Esophagus squamous epithelium (tissue), 4 donors: ENCODE measurements at regions not wholly inside any gene's neighbourhood (a gene's known extent, or its start where the extent isn't known, plus 50 kb on each side); places are given as distances from the start of the nearest gene placed in this dataset.

Source experiments
- POLR2A ChIP-seq, 4 donors: fragments of 450-650 bp; IDR thresholded peaks; one replicate each; pipeline ENCODE4 v1.6.1; 2017; ENCODE audit warnings: antibody characterized with exemption in 4 of 4, mild to moderate bottlenecking in 4 of 4, moderate library complexity in 3 of 4
- TF ChIP-seq, protein P1 (sequence below), 6 experiments: fragments of 450-650 bp in 4 of 6; fragments of 200-600 bp in 2 of 6; sonication (generic) in 2 of 6; IDR thresholded peaks; one replicate each; pipeline ENCODE4 v1.5.1; 2016 to 2019; ENCODE audit warnings: antibody characterized with exemption in 6 of 6, mild to moderate bottlenecking in 4 of 6, moderate library complexity in 4 of 6

DNA sequence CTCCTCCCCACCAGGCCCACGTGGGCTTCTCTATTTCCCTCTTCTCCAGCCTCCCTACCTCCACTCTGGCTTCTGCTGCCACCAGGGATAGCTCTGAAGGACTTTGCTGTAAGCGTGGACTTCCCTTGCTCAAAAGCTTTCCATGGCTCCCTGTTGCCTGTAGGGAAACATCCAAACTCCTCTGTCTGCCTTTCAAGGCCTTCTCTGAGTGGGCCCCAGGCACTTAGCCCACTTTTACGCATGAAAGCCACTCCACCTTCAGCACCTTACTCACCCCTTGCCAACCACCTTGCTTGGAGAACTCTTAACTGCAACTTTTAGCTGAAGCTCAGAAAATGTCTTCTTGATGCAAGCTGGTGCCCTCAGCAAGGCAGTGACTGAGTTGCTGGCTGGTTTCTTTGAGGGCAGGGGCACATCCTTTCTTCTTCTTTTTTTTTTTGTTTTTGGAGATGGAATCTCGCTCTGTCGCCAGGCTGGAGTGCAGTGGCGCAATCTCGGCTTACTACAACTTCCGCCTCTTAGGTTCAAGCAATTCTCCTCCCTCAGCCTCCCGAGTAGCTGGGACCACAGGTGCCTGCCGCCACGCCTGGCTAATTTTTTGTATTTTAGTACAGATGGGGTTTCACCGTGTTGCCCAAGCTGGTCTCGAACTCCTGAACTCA is 52.0 kb upstream of the DLX4 start:
- TF ChIP-seq, protein P1, sequence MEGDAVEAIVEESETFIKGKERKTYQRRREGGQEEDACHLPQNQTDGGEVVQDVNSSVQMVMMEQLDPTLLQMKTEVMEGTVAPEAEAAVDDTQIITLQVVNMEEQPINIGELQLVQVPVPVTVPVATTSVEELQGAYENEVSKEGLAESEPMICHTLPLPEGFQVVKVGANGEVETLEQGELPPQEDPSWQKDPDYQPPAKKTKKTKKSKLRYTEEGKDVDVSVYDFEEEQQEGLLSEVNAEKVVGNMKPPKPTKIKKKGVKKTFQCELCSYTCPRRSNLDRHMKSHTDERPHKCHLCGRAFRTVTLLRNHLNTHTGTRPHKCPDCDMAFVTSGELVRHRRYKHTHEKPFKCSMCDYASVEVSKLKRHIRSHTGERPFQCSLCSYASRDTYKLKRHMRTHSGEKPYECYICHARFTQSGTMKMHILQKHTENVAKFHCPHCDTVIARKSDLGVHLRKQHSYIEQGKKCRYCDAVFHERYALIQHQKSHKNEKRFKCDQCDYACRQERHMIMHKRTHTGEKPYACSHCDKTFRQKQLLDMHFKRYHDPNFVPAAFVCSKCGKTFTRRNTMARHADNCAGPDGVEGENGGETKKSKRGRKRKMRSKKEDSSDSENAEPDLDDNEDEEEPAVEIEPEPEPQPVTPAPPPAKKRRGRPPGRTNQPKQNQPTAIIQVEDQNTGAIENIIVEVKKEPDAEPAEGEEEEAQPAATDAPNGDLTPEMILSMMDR (IDR thresholded peaks at IDR 0.05) = no peak
- TF ChIP-seq POLR2A (IDR thresholded peaks at IDR 0.05) = no peak
